HEK293 (cell line): ENCODE measurements at regions not wholly inside any gene's neighbourhood (a gene's known extent, or its start where the extent isn't known, plus 50 kb on each side); places are given as distances from the start of the nearest gene placed in this dataset.

Experiments
- CTCF ChIP-seq: fragments of 450-650 bp; formaldehyde crosslinking; IDR thresholded peaks from 2 replicates; pipeline ENCODE4 v1.5.1; 2016; ENCODE audit warnings: missing biosample characterization, missing genetic modification characterization
- KLF1 ChIP-seq: fragments of 450-650 bp; formaldehyde crosslinking; IDR thresholded peaks from 2 replicates; pipeline ENCODE4 v1.5.1; 2016; ENCODE audit warnings: missing biosample characterization, missing genetic modification characterization
- MYNN ChIP-seq: fragments of 450-650 bp; formaldehyde crosslinking; IDR thresholded peaks from 2 replicates; pipeline ENCODE4 v1.5.1; 2016; ENCODE audit warnings: missing biosample characterization, missing genetic modification characterization, borderline replicate concordance
- SCRT2 ChIP-seq: fragments of 450-650 bp; formaldehyde crosslinking; IDR thresholded peaks from 2 replicates; pipeline ENCODE4 v1.5.1; 2016; ENCODE audit warnings: missing biosample characterization, missing genetic modification characterization
- ZBTB49 ChIP-seq: fragments of 450-650 bp; formaldehyde crosslinking; IDR thresholded peaks from 2 replicates; pipeline ENCODE4 v1.5.1; 2016; ENCODE audit warnings: missing biosample characterization, missing genetic modification characterization, low read depth
- ZNF548 ChIP-seq: fragments of 450-650 bp; formaldehyde crosslinking; IDR thresholded peaks from 2 replicates; pipeline ENCODE4 v1.5.1; 2016; ENCODE audit warnings: missing biosample characterization, missing genetic modification characterization

- TF ChIP-seq CTCF (tag by site-specific recombination) (no peak), ZBTB49 (tag by site-specific recombination) (no peak), MYNN (tag by site-specific recombination) (no peak), SCRT2 (no peak), KLF1 (tag by site-specific recombination) (no peak), ZNF548 (tag by site-specific recombination) (no peak)
Measured at GRCh38 chr16:51635181-51635580, 484.1 kb upstream of the SALL1 start.
